ENCODE measurements at regions not wholly inside any gene's neighbourhood (a gene's known extent, or its start where the extent isn't known, plus 50 kb on each side); places are given as distances from the start of the nearest gene placed in this dataset.
"Not testable (repeated sequence)": the region's sequence is repeated elsewhere in the genome, so short reads cannot be mapped to it uniquely, and the experiment has no call there.

- ATAC-seq = not testable (repeated sequence)
Measured at GRCh38 chr2:152273732-152274260, 61.2 kb upstream of the FMNL2 start.

- not testable (repeated sequence) for ATAC-seq
Measured at GRCh38 chr2:152277896-152278295, 57.1 kb upstream of the FMNL2 start.

GRCh38 chr2:152278526-152278925 lies 56.4 kb upstream of the FMNL2 start:
- no peak for ATAC-seq

GRCh38 chr2:152279367-152279766 lies 55.6 kb upstream of the FMNL2 start:
- not testable (repeated sequence) for ATAC-seq

GRCh38 chr2:152280780-152281179 lies 54.2 kb upstream of the FMNL2 start:
- ATAC-seq = no peak

GRCh38 chr2:152283392-152283791 lies 51.6 kb upstream of the FMNL2 start:
- ATAC-seq = no peak

GRCh38 chr2:152284398-152284797 lies 50.6 kb upstream of the FMNL2 start:
- ATAC-seq = no peak
